T-helper 1 cell (primary cell): ENCODE measurements at regions not wholly inside any gene's neighbourhood (a gene's known extent, or its start where the extent isn't known, plus 50 kb on each side); places are given as distances from the start of the nearest gene placed in this dataset.
A peak's percentile ranks its signal among the peaks of the same experiment; 100 is the strongest.
"Not testable (repeated sequence)": the region's sequence is repeated elsewhere in the genome, so short reads cannot be mapped to it uniquely, and the experiment has no call there.

Experiments
- DNase-seq, 5 donors: peaks; one replicate each; pipeline ENCODE4 v3.0.0-alpha.2; 2012 to 2020

DNA sequence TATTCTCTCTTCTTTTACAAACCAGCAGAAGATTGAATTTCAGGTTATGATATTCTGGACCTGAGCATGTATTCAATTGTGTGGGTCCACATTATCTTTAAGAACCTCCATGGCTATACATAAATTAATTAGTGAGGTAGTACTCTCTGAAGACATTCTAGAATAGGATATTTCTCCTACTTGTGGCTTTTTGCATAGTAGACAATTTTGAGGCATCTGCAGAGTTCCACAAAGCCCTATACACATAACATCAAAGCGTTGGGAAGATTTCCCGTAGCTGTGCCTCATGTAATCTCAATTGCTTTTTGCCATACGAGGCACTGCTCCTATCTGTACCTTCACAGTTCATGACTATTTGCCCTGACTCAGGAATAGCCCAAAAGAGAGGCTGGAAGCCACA is 395.4 kb upstream of the RGS17 start:
- DNase-seq = no peak

GRCh38 chr6:153525998-153526397 is 394.9 kb upstream of the RGS17 start:
- DNase-seq = no peak

- no peak for DNase-seq
Observed at GRCh38 chr6:153523390-153523789, 392.3 kb upstream of the RGS17 start.

DNA sequence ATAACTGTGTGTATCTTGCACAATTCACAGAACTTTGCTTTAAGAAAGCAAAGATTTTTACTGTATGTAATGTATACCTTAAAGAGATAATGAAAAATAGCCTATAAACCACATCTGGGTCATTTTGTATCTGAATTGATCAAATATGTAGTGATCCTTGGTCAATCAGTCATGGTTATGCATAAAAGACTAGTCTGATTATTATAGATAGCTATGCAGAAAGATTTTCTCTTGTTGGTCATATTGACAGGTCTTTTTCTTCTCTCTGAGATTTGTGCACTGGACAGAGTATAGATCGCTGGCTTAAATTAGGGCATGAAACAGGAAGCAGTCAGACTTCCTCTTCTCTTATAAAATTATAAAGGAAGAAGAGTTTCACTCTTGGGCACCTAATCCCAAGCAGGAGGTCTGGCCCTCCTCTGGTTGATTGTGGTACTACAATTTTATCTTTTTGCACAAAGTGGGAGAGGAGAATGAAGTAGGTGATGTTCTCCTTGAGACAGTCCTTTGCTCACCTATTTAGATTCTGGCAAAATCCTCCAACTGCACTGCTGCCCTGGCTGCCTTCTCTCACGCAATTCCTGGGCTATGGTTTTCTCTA is 380.9 kb upstream of the RGS17 start:
- DNase-seq = peak in 1 of 5 donors; percentile 2

GRCh38 chr6:153503810-153504209 is 372.7 kb upstream of the RGS17 start:
- no peak for DNase-seq

GRCh38 chr6:153493501-153493900 is 362.4 kb upstream of the RGS17 start:
- no peak for DNase-seq

DNA sequence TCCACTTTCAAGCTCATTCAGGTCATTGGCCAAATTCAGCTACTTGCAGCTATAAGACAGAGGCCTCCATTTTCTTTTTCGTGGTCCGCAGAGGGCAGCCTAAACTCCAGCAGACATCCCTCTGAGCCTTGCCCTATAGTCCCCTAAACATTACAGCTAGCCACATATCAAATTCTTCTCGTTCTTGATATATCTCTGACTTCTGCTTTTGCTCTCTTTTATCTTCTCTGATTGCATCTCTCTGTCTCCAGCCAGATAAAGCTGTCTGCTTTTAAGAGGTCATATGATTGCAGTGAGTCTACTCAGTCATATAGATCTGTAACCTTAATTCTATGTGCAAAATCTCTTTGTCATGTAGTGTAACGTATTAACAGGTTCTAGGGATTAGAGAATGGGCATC is 358.4 kb upstream of the RGS17 start:
- no peak for DNase-seq

GRCh38 chr6:153488267-153488666 is 357.2 kb upstream of the RGS17 start:
- DNase-seq = no peak

- no peak for DNase-seq
Observed at GRCh38 chr6:153485072-153485471, 354.0 kb upstream of the RGS17 start.

- no peak for DNase-seq
Observed at GRCh38 chr6:153484056-153484455, 353.0 kb upstream of the RGS17 start.

GRCh38 chr6:153476243-153476642 is 345.2 kb upstream of the RGS17 start:
- DNase-seq = no peak

DNA sequence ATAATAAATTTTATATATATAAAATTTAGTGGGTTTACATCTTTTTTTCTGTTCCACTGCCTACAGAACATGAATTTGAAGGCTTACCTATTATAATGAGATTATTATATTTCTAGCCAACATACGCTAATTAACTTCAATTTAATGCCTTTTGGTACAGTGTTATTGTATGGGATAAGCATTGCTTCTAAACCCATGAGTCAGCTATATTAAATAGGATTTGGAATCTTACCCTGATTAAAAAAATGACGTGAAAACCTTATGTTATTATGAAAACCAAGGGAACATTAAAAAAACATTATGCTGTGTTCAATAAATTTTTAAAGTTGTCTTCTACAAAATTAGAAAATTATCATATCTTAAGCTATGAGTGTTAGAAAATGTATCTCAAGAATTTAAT is 334.0 kb upstream of the RGS17 start:
- no peak for DNase-seq

- DNase-seq = no peak
Observed at GRCh38 chr6:153449279-153449678, 318.2 kb upstream of the RGS17 start.

DNA sequence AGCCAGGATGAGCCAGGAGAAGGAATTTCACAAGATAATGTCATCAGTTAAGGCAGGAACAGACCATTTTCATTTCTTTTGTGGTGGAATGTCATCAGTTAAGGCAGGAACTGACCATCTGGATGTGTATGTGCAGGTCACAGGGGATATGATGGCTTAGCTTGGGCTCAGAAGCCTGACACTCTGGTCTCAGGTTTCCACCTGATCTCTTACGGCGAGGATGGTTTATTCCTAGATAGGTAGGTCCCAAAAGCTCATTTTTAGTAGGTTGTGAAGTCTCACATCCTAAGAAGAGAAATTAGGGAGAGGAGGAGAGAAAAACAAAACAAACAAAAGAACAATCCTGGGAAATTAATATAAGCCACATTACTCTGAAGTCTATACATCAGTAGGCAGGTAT is 311.7 kb upstream of the RGS17 start:
- DNase-seq = not testable (repeated sequence)

GRCh38 chr6:153442096-153442495 is 311.0 kb upstream of the RGS17 start:
- no peak for DNase-seq

DNA sequence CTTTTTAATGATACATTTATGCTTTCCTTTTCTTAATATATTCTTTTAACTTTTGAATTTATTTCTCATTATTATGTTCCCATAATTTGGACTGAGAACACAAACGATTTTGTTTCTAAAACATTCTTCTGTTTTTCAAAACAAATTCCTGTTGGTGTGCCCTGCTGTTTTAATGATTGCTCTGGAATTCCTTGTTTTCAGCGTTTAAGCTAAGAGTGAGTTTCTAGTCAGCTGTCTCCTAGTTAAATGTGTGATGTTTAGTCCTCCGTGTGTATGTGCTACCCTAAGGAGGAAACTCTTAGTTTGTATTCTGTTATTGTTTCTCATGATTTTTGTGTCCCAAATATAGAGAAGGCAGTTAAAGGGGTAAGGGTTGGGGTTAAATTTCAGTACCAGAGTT is 306.1 kb upstream of the RGS17 start:
- DNase-seq = no peak

- DNase-seq = no peak
Observed at GRCh38 chr6:153436351-153436750, 305.3 kb upstream of the RGS17 start.

DNA sequence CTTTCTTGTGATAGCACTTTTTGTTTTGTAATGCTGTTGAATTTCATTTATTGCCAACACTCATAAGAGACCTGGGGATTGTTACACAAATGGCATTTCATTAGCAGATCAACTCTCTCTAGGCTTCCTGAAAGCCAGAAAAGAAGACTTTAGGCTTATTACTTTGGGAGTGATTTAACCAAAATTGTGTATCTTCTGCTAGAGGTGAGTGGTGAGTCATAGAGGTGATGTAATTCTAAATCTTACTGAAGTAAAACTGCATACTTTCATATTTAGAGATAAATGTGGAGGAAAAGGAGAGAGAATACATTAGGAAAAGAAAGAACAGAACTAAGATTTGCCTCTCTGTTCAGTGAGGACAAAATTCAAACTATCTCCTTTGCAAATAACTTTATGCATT is 304.7 kb upstream of the RGS17 start:
- no peak for DNase-seq

- no peak for DNase-seq
Observed at GRCh38 chr6:153425536-153425935, 294.5 kb upstream of the RGS17 start.

DNA sequence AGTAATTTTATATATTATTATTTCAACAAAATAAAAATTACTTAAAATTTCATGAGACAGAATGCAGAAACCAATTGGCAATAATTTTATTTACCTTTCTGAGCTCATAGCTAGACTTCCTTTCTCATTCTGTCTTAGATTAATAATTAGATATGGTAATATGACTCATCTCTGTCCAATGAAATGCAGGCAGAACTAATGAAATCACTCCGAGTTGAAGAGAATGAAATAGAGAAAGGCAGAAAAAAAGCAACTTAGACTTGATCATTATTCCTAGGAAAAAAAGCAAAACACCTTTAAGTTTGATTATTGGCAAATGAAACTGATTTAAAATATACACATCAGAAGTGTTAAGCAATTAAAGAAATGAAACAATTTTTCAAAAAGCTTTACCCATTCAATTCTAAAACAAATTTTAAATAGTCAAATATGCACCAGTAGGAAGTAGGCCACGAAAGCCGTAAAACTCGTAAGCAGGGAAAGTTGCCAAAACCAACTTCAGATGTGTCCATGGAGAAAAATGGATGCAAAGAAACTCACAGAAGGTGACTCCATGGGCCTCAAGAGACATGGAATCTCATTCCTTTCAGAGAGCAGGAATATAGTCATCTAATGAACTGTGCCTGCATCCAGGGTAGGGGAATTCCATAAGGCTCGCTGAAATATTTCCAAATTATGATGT is 293.8 kb upstream of the RGS17 start:
- DNase-seq = no peak

GRCh38 chr6:153412519-153412918 is 281.4 kb upstream of the RGS17 start:
- DNase-seq = no peak

DNA sequence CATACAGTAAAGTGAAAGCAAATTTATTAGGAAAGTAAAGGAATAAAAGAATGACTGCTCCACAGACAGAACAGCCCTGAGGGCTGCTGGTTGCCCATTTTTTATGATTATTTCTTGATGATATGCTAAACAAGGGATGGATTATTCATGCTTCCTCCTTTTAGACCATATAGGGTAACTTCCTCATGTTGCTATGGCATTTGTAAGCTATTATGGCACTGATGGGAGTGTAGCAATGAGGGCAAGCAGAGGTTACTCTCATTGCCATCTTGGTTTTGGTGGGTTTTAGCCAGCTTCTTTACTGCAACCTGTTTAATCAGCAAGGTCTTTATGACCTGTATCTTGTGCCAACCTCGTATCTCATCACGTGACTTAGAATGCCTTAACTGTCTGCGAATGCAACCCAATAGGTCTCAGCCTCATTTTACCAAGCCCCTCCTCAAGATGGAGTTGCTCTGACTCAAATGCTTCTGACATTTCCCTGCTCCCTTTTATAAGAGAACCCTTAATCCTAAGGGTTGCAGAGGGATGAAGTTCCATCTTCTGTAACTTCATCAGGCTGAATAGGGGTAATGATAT is 280.1 kb upstream of the RGS17 start:
- DNase-seq = no peak

DNA sequence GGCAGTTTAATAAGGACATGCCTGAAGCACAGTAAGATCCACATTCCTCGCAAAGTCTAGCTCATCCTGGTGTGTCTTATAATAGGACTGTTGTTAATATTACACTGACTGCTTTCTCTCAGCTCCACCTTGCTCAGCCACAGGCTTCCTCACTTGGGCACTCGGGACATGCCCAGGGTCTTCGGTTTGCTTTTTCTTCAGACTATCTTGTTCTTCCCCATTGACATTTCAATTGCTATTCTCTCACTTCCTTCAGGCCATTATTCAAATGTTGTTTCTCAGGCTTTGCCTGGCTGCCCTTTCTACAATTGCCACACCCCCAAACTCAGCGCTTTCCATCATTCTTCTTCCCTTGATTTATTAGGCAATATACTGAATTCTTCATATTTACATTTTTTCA is 274.8 kb upstream of the RGS17 start:
- no peak for DNase-seq

DNA sequence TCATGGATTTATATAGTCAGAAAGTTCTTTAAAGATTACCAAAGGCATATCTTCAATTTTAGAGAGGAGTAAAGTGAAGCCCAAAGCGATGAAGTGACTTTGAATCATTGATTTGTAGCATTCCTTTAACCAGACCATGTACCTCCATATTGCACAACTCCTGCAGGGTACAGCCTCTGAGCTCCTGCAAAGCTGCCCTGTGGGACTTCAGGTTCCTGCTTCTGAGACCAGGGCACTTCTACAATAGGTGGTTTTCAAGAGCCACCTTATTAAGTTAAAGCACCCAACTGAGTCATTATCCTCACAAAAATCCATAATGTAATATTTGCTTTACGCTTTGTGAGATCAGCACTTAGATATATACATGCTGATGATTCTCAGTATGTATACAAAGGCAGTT is 270.7 kb upstream of the RGS17 start:
- no peak for DNase-seq

DNA sequence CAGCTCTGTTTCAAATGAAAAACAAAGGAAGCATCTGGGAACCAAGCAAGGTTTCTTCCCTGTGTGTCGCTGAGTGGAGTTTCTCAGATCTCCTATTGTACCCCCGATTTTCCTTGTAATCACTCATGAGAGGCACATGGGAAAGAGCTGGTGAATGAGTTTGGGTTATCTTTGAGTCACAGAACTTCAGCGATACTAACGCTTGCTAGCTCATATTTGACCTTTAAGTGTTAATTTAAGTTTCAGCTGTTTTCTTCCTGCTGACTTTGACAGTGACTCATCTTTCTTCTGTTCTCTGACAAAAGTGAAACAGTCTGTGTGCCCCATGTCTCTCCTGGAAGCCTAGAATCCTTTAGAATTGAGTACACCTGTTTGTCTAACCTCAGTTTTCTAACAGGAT is 261.1 kb upstream of the RGS17 start:
- no peak for DNase-seq
